Smooth muscle cell (in vitro differentiated cells): ENCODE measurements at regions not wholly inside any gene's neighbourhood (a gene's known extent, or its start where the extent isn't known, plus 50 kb on each side); places are given as distances from the start of the nearest gene placed in this dataset.

ENCODE experiments used
- DNase-seq: peaks from one replicate; lab custom pipeline; 2025; ENCODE audit not compliant: unreplicated experiment; lab: John Stamatoyannopoulos, UW
- H2AFZ ChIP-seq: fragments of 200-600 bp; sonication (generic); 2 replicates; pipeline ENCODE4 v1.6.0; 2016; ENCODE audit warnings: antibody characterized with exemption, low read depth, mild to moderate bottlenecking
- H3F3A ChIP-seq: fragments of 200-600 bp; sonication (generic); 2 replicates; pipeline ENCODE4 v1.6.0; 2017; ENCODE audit warnings: antibody characterized with exemption, low read depth
- H3K27ac ChIP-seq: fragments of 200-600 bp; sonication (generic); 2 replicates; pipeline ENCODE4 v1.5.1; 2016; ENCODE audit warnings: low read depth, mild to moderate bottlenecking
- H3K27me3 ChIP-seq: fragments of 200-600 bp; sonication (generic); 2 replicates; pipeline ENCODE4 v1.6.1; 2016; ENCODE audit warnings: low read depth, mild to moderate bottlenecking
- H3K36me3 ChIP-seq: fragments of 200-600 bp; sonication (generic); 2 replicates; pipeline ENCODE4 v1.5.1; 2016; ENCODE audit warnings: low read depth
- H3K4me1 ChIP-seq: fragments of 200-600 bp; sonication (generic); 2 replicates; pipeline ENCODE4 v1.5.1; 2016; ENCODE audit warnings: low read depth
- H3K4me2 ChIP-seq: fragments of 200-600 bp; sonication (generic); 2 replicates; pipeline ENCODE4 v1.6.0; 2016; ENCODE audit warnings: mild to moderate bottlenecking
- H3K4me3 ChIP-seq: fragments of 200-600 bp; sonication (generic); 2 replicates; pipeline ENCODE4 v1.5.1; 2016; ENCODE audit warnings: mild to moderate bottlenecking
- H3K79me2 ChIP-seq: fragments of 200-600 bp; sonication (generic); 2 replicates; pipeline ENCODE4 v1.6.0; 2016; ENCODE audit warnings: low read depth, mild to moderate bottlenecking
- H3K9ac ChIP-seq: fragments of 200-600 bp; sonication (generic); 2 replicates; pipeline ENCODE4 v1.6.0; 2016; ENCODE audit warnings: low read depth
- H3K9me3 ChIP-seq: fragments of 200-600 bp; sonication (generic); replicated peaks from 2 replicates; pipeline ENCODE4 v1.5.1; 2016; ENCODE audit warnings: low read depth
- H4K20me1 ChIP-seq: fragments of 200-600 bp; sonication (generic); 2 replicates; pipeline ENCODE4 v1.6.0; 2016; ENCODE audit warnings: low read depth
- WGBS: methylation state at CpG from one replicate; pipeline ENCODE4 v1.1.7; 2016; ENCODE audit warnings: low lambda C conversion rate; 5-methylcytosine and 5-hydroxymethylcytosine counted together
- TF ChIP-seq, protein P1 (sequence below): fragments of 200-600 bp; sonication (generic); IDR thresholded peaks from 2 replicates; pipeline ENCODE4 v1.5.1; 2017; ENCODE audit warnings: borderline replicate concordance, mild to moderate bottlenecking, antibody characterized with exemption; ENCODE audit not compliant: insufficient read depth, poor library complexity, severe bottlenecking

DNA sequence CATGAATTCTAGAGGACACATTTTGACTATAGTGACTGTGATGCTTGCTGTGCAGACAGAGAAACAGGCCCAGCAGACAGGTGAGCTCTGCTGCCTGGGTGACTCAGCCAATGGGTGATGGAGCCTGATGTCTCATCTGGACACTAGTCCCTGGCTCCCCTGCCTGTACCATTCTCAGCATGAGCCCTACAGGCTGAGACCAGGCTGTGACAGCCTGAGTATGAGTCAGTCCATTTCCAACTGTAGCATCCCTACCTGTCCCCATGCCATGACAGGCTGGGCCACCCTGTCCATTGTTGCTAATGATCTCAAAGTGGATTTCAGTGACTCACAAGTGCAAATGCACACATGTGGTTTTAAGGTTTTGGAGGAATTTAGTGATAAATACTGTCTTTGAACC, 102.5 kb upstream of the EEF2KMT start:
- no peak overlapping the region for H3K4me3 ChIP-seq
- no peak for DNase-seq
- TF ChIP-seq, protein P1, sequence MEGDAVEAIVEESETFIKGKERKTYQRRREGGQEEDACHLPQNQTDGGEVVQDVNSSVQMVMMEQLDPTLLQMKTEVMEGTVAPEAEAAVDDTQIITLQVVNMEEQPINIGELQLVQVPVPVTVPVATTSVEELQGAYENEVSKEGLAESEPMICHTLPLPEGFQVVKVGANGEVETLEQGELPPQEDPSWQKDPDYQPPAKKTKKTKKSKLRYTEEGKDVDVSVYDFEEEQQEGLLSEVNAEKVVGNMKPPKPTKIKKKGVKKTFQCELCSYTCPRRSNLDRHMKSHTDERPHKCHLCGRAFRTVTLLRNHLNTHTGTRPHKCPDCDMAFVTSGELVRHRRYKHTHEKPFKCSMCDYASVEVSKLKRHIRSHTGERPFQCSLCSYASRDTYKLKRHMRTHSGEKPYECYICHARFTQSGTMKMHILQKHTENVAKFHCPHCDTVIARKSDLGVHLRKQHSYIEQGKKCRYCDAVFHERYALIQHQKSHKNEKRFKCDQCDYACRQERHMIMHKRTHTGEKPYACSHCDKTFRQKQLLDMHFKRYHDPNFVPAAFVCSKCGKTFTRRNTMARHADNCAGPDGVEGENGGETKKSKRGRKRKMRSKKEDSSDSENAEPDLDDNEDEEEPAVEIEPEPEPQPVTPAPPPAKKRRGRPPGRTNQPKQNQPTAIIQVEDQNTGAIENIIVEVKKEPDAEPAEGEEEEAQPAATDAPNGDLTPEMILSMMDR: no peak
- H2AFZ ChIP-seq: no peak overlapping the region
- no peak overlapping the region for H3K4me2 ChIP-seq
- no peaks in the 10 kb centered on the region for H3K79me2 ChIP-seq
- H4K20me1 ChIP-seq: no peaks in the 10 kb centered on the region
- H3F3A ChIP-seq: no peaks in the 10 kb centered on the region
- H3K9me3 ChIP-seq: no peaks in the 10 kb centered on the region
- H3K4me1 ChIP-seq: no peaks in the 10 kb centered on the region
- no peaks in the 10 kb centered on the region for H3K36me3 ChIP-seq
- no peak overlapping the region for H3K27ac ChIP-seq
- H3K27me3 ChIP-seq: no peaks in the 10 kb centered on the region
- H3K9ac ChIP-seq: no peak overlapping the region

DNA sequence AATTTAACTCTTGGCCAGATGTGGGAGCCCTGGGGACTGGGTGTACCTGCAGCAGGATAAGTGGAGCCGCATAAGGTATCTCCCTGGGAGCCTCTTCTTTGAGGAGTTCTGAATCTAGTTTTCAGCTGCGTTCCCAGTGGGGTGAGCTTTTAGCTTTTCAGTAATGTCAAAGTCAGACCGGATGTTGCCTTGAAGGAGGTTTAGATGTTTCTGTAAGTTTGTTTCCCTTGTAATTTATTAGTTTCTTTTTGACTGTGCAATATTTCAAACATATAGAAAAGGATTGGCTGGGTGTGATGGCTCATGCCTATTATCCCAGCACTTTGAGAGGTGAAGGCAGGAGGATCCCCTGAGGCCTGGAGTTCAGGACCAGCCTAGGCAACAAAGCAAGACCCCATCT, 98.6 kb upstream of the EEF2KMT start:
- H3K79me2 ChIP-seq: no peaks in the 10 kb centered on the region
- H3K4me1 ChIP-seq: no peaks in the 10 kb centered on the region
- 91% methylated on average over 3 of the region's 3 CpGs for WGBS
- no peaks in the 10 kb centered on the region for H3K9me3 ChIP-seq
- no peak overlapping the region for H3K4me2 ChIP-seq
- no peaks in the 10 kb centered on the region for H3K27me3 ChIP-seq
- TF ChIP-seq, protein P1: no peak
- no peaks in the 10 kb centered on the region for H3K36me3 ChIP-seq
- H3K27ac ChIP-seq: no peak overlapping the region
- H3K4me3 ChIP-seq: no peak overlapping the region
- H3K9ac ChIP-seq: no peak overlapping the region
- no peak for DNase-seq
- H2AFZ ChIP-seq: no peak overlapping the region
- no peaks in the 10 kb centered on the region for H4K20me1 ChIP-seq
- H3F3A ChIP-seq: no peaks in the 10 kb centered on the region

DNA sequence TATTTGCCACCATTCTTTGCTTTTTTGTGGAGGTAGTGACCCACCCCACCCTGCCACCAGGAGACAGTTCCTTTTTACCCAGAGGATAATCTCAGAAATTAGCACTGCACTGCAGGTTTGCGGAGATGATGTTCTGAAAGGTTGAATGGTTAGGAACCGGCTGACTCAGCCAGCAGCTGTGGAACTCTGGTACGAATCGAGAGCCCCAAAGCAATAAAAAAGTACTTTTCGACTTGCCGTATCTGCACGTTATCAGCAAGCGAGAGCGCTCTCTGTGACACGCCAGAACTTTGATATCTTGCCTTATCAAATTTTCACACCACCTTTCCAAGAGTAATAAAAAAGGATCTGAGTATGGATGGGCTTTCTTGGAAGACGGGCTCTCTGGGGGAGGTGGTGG, 96.3 kb upstream of the EEF2KMT start:
- no peaks in the 10 kb centered on the region for H3K79me2 ChIP-seq
- TF ChIP-seq, protein P1: no peak
- H3K4me3 ChIP-seq: no peak overlapping the region
- H3K27ac ChIP-seq: no peak overlapping the region
- no peaks in the 10 kb centered on the region for H3K27me3 ChIP-seq
- H3K36me3 ChIP-seq: no peaks in the 10 kb centered on the region
- no peaks in the 10 kb centered on the region for H4K20me1 ChIP-seq
- 88% methylated on average over 11 of the region's 11 CpGs for WGBS
- H3F3A ChIP-seq: no peaks in the 10 kb centered on the region
- no peak for DNase-seq
- no peaks in the 10 kb centered on the region for H3K9me3 ChIP-seq
- H2AFZ ChIP-seq: no peak overlapping the region
- no peak overlapping the region for H3K4me2 ChIP-seq
- H3K4me1 ChIP-seq: no peaks in the 10 kb centered on the region
- H3K9ac ChIP-seq: no peak overlapping the region

DNA sequence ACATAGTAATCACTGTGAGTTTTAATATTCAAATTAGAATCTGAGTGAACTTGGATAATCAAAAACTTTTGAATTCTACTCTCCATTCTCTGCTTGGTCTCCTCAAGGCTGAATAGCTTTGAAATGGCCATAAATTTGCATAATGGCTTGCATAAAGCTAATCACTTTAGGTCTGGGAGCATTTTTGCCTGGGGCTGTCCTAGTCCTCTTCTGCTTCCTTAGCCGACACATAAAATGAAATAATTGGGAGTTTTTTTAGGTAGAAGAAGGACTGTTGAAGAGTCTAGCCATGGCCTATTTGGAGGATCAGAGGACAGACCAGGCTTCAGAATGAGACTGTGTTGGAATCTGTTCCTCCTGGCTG, 91.4 kb upstream of the EEF2KMT start:
- Histone ChIP-seq H3K4me1 (no peaks in the 10 kb centered on the region), H3K9me3 (no peaks in the 10 kb centered on the region), H3K27ac (no peak overlapping the region), H4K20me1 (no peaks in the 10 kb centered on the region), H3K9ac (no peak overlapping the region), H2AFZ (no peak overlapping the region), H3K36me3 (no peaks in the 10 kb centered on the region), H3K4me2 (no peak overlapping the region), H3F3A (no peaks in the 10 kb centered on the region), H3K4me3 (no peak overlapping the region), H3K79me2 (no peaks in the 10 kb centered on the region), H3K27me3 (no peaks in the 10 kb centered on the region)
- WGBS: 59% methylated on average over 1 of the region's 1 CpG
- TF ChIP-seq, protein P1: no peak
- no peak for DNase-seq
